ENCODE measurements at regions not wholly inside any gene's neighbourhood (a gene's known extent, or its start where the extent isn't known, plus 50 kb on each side); places are given as distances from the start of the nearest gene placed in this dataset.

DNA sequence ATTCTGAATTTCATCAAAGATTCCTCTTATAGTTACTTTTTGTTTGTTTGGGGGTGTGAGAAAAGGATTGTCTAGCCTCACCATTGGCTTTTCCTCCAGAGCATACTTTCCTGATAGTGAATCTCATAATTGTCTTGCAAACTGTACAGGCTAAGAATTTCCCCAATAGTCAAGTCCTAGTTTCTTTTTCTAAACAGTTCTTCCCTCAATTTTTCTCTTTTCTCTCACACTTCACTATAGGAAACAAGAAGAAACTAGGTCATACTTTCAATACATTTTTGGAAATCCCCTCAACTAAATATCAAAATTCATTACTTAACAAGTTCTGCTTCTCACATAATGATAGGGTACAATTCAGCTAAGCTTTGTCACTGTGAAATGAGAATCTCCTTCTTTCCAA is 241.9 kb downstream of the IL20RB start:
- no peaks in the 10 kb centered on the region for H3K27me3 ChIP-seq (ENCODE audit: control insufficient read depth, extremely low read depth, insufficient read depth, low read length)
- H2AFZ ChIP-seq (ENCODE audit: control insufficient read depth, low read length): no peak overlapping the region
- H3K27ac ChIP-seq (ENCODE audit: control insufficient read depth, insufficient read depth, low read length): no peak overlapping the region
- no peaks in the 10 kb centered on the region for H3K4me1 ChIP-seq (ENCODE audit: control insufficient read depth, extremely low read depth, insufficient read depth, low read length)
- H3K4me2 ChIP-seq (ENCODE audit: control insufficient read depth, extremely low read depth, insufficient read depth, low read depth, low read length): no peak overlapping the region
- no peaks in the 10 kb centered on the region for H3K9me1 ChIP-seq (ENCODE audit: control insufficient read depth, extremely low read depth, insufficient read depth, low read length)
- TF ChIP-seq, protein P1, sequence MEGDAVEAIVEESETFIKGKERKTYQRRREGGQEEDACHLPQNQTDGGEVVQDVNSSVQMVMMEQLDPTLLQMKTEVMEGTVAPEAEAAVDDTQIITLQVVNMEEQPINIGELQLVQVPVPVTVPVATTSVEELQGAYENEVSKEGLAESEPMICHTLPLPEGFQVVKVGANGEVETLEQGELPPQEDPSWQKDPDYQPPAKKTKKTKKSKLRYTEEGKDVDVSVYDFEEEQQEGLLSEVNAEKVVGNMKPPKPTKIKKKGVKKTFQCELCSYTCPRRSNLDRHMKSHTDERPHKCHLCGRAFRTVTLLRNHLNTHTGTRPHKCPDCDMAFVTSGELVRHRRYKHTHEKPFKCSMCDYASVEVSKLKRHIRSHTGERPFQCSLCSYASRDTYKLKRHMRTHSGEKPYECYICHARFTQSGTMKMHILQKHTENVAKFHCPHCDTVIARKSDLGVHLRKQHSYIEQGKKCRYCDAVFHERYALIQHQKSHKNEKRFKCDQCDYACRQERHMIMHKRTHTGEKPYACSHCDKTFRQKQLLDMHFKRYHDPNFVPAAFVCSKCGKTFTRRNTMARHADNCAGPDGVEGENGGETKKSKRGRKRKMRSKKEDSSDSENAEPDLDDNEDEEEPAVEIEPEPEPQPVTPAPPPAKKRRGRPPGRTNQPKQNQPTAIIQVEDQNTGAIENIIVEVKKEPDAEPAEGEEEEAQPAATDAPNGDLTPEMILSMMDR (optimal IDR thresholded peaks at IDR 0.05 in 1 of 3, IDR thresholded peaks at IDR 0.05 in 1 of 3, conservative IDR thresholded peaks at IDR 0.05 in 1 of 3; ENCODE audit: extremely low read depth in 1 of 3, insufficient read depth in 2 of 3, low read length in 3 of 3): no peak
- TF ChIP-seq EZH2 (IDR thresholded peaks at IDR 0.05; ENCODE audit: low read length): no peak
- H3K9ac ChIP-seq (ENCODE audit: control insufficient read depth, extremely low read depth, insufficient read depth, low read length): no peak overlapping the region
- DNase-seq (ENCODE audit: low read depth, low spot score) (no peak), FAIRE-seq (no peak)
- H3K4me3 ChIP-seq (ENCODE audit: control insufficient read depth in 2 of 3, extremely low read depth in 1 of 3, insufficient read depth in 2 of 3, low read depth in 1 of 3, low read length in 3 of 3): no peak overlapping the region
- H4K20me1 ChIP-seq (ENCODE audit: control insufficient read depth, extremely low read depth, insufficient read depth, low read length): no peaks in the 10 kb centered on the region
- dilution Hi-C loops (cut with MboI; ENCODE audit: extremely low pct_ligation_motif_present, low sequenced_read_pairs): no loop called here
- no peaks in the 10 kb centered on the region for H3K9me3 ChIP-seq (ENCODE audit: control insufficient read depth, low read depth, low read length)
- H3K79me2 ChIP-seq (ENCODE audit: control insufficient read depth, insufficient read depth, low read length): no peaks in the 10 kb centered on the region
- H3K36me3 ChIP-seq (ENCODE audit: control insufficient read depth in 2 of 2, extremely low read depth in 1 of 2, insufficient read depth in 2 of 2, low read length in 2 of 2): no peaks in the 10 kb centered on the region

DNA sequence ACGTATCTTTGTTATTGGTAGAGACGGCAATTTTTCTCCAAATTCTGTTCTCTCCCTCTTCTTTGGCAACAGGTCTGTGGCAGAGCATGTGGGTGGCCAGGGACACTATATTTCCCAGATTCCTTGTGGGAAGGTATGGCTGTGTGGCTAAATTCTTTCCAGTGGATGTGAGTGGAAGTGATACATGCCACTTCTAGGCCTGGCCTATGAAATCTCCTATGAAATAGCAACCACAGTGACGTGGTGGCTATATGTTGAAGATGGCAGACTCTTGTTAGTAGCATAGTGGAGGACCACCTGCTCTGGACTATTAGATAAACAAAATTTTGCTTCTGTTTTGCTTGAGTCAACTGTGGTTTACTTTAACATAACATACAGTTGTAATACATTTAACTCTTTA is 243.3 kb downstream of the IL20RB start:
- no peak for TF ChIP-seq EZH2 (IDR thresholded peaks at IDR 0.05; ENCODE audit: low read length)
- TF ChIP-seq, protein P1 (optimal IDR thresholded peaks at IDR 0.05 in 1 of 3, IDR thresholded peaks at IDR 0.05 in 1 of 3, conservative IDR thresholded peaks at IDR 0.05 in 1 of 3; ENCODE audit: extremely low read depth in 1 of 3, insufficient read depth in 2 of 3, low read length in 3 of 3): no peak
- no peaks in the 10 kb centered on the region for H3K79me2 ChIP-seq (ENCODE audit: control insufficient read depth, insufficient read depth, low read length)
- no peak overlapping the region for H3K4me2 ChIP-seq (ENCODE audit: control insufficient read depth, extremely low read depth, insufficient read depth, low read depth, low read length)
- no peak overlapping the region for H3K9ac ChIP-seq (ENCODE audit: control insufficient read depth, extremely low read depth, insufficient read depth, low read length)
- no peaks in the 10 kb centered on the region for H3K4me1 ChIP-seq (ENCODE audit: control insufficient read depth, extremely low read depth, insufficient read depth, low read length)
- no peaks in the 10 kb centered on the region for H3K27me3 ChIP-seq (ENCODE audit: control insufficient read depth, extremely low read depth, insufficient read depth, low read length)
- no peaks in the 10 kb centered on the region for H3K9me1 ChIP-seq (ENCODE audit: control insufficient read depth, extremely low read depth, insufficient read depth, low read length)
- no peaks in the 10 kb centered on the region for H3K36me3 ChIP-seq (ENCODE audit: control insufficient read depth in 2 of 2, extremely low read depth in 1 of 2, insufficient read depth in 2 of 2, low read length in 2 of 2)
- no peak for DNase-seq (ENCODE audit: low read depth, low spot score)
- no peak overlapping the region for H3K27ac ChIP-seq (ENCODE audit: control insufficient read depth, insufficient read depth, low read length)
- dilution Hi-C loops (cut with MboI; ENCODE audit: extremely low pct_ligation_motif_present, low sequenced_read_pairs): no loop called here
- no peaks in the 10 kb centered on the region for H4K20me1 ChIP-seq (ENCODE audit: control insufficient read depth, extremely low read depth, insufficient read depth, low read length)
- H2AFZ ChIP-seq (ENCODE audit: control insufficient read depth, low read length): no peak overlapping the region
- no peak for FAIRE-seq
- H3K4me3 ChIP-seq (ENCODE audit: control insufficient read depth in 2 of 3, extremely low read depth in 1 of 3, insufficient read depth in 2 of 3, low read depth in 1 of 3, low read length in 3 of 3): no peak overlapping the region
- H3K9me3 ChIP-seq (ENCODE audit: control insufficient read depth, low read depth, low read length): no peaks in the 10 kb centered on the region
